NCI-H146 treated with DMSO at 0.1 percent for 48 hours (cell line): ENCODE measurements at regions not wholly inside any gene's neighbourhood (a gene's known extent, or its start where the extent isn't known, plus 50 kb on each side); places are given as distances from the start of the nearest gene placed in this dataset.

ENCODE experiments used
- DNase-seq: peaks from one replicate; lab custom pipeline; 2025; ENCODE audit not compliant: unreplicated experiment; lab: John Stamatoyannopoulos, UW

- no peak for DNase-seq
These were observed 134.5 kb downstream of the URB2 start for GRCh38 chr1:229760478-229760996.

- no peak for DNase-seq
These were observed 136.8 kb downstream of the URB2 start for GRCh38 chr1:229762891-229763290.

- peak; percentile 97 for DNase-seq
These were observed 142.2 kb downstream of the URB2 start for GRCh38 chr1:229768232-229768631.

GRCh38 chr1:229769006-229769405 lies 143.0 kb downstream of the URB2 start:
- DNase-seq, result no peak

- no peak for DNase-seq
These were observed 143.8 kb downstream of the URB2 start for GRCh38 chr1:229769809-229770208.

- no peak for DNase-seq
These were observed 152.7 kb downstream of the URB2 start for GRCh38 chr1:229778794-229779193.

- peak; percentile 16 for DNase-seq
These were observed 155.4 kb downstream of the URB2 start for GRCh38 chr1:229781453-229781852.

- no peak for DNase-seq
These were observed 156.4 kb downstream of the URB2 start for GRCh38 chr1:229782469-229782868.

- no peak for DNase-seq
These were observed 158.8 kb downstream of the URB2 start for GRCh38 chr1:229784834-229785233.

GRCh38 chr1:229786974-229787610 lies 161.0 kb downstream of the URB2 start:
- no peak for DNase-seq

- DNase-seq, result no peak
These were observed 162.0 kb downstream of the URB2 start for GRCh38 chr1:229788004-229788403.

GRCh38 chr1:229792012-229792975 lies 166.2 kb downstream of the URB2 start:
- DNase-seq, result no peak

GRCh38 chr1:229793488-229793887 lies 167.4 kb downstream of the URB2 start:
- DNase-seq, result no peak

GRCh38 chr1:229798558-229798957 lies 172.5 kb downstream of the URB2 start:
- DNase-seq, result no peak

- no peak for DNase-seq
These were observed 177.7 kb downstream of the URB2 start for GRCh38 chr1:229803626-229804217.

- no peak for DNase-seq
These were observed 182.2 kb downstream of the URB2 start for GRCh38 chr1:229808272-229808671.

- no peak for DNase-seq
These were observed 184.1 kb downstream of the URB2 start for GRCh38 chr1:229810140-229810539.

GRCh38 chr1:229810961-229811360 lies 184.9 kb downstream of the URB2 start:
- DNase-seq, result no peak

GRCh38 chr1:229812148-229812547 lies 186.1 kb downstream of the URB2 start:
- DNase-seq, result no peak

GRCh38 chr1:229812693-229813092 lies 186.6 kb downstream of the URB2 start:
- DNase-seq, result no peak

- DNase-seq, result no peak
These were observed 189.0 kb downstream of the URB2 start for GRCh38 chr1:229815076-229815475.

- DNase-seq, result no peak
These were observed 189.9 kb downstream of the URB2 start for GRCh38 chr1:229815961-229816360.
